ENCODE measurements at regions not wholly inside any gene's neighbourhood (a gene's known extent, or its start where the extent isn't known, plus 50 kb on each side); places are given as distances from the start of the nearest gene placed in this dataset.

- TF ChIP-seq BCL3 (IDR thresholded peaks at IDR 0.05; ENCODE audit: borderline replicate concordance, insufficient read depth, low read depth, low read length, poor library complexity, severe bottlenecking): no peak
Observed at GRCh38 chr4:17427991-17428390, 83.9 kb downstream of the QDPR start (continued).

GRCh38 chr4:17426222-17426621 lies 85.7 kb downstream of the QDPR start:
- ATAC-seq: no peak
- POLR2A ChIA-PET: no interaction called here

More at GRCh38 chr4:17426222-17426621, 85.7 kb downstream of the QDPR start:
- H2AFZ ChIP-seq (ENCODE audit: control insufficient read depth, low read depth, low read length): no peak overlapping the region
- BruUV-seq (replicated peaks): no TSS peak
- TF ChIP-seq JUNB (IDR thresholded peaks at IDR 0.05) (no peak), SPI1 (IDR thresholded peaks at IDR 0.05; ENCODE audit: borderline replicate concordance, insufficient read depth, low read depth, low read length) (no peak), E2F4 (IDR thresholded peaks at IDR 0.05; ENCODE audit: low read depth, low read length) (no peak), IKZF2 (IDR thresholded peaks at IDR 0.05) (no peak), CREB1 (IDR thresholded peaks at IDR 0.05; ENCODE audit: low read depth) (no peak), MEF2B (IDR thresholded peaks at IDR 0.05; ENCODE audit: partially characterized antibody, poor library complexity, severe bottlenecking) (no peak), GATAD2B (conservative IDR thresholded peaks at IDR 0.05; ENCODE audit: low read depth) (no peak), NFYA (IDR thresholded peaks at IDR 0.05; ENCODE audit: borderline replicate concordance, low read depth, low read length) (no peak), GABPA (IDR thresholded peaks at IDR 0.05; ENCODE audit: low read depth) (no peak)
- RAD21 ChIA-PET (ENCODE audit: unreplicated experiment): no interaction called here
- H3K79me2 ChIP-seq (ENCODE audit: control insufficient read depth, insufficient read depth, low read length): no peaks in the 10 kb centered on the region
- H3K4me1 ChIP-seq (ENCODE audit: control insufficient read depth, insufficient read depth, low read length): no peaks in the 10 kb centered on the region
- no peaks in the 10 kb centered on the region for H3K27me3 ChIP-seq (replicated peaks in 1 of 2; ENCODE audit: control insufficient read depth in 2 of 2, insufficient read depth in 2 of 2, low read length in 1 of 2)
- CTCF ChIA-PET: interaction anchor here (0.7 to 1.1 kb wide), 3 partner anchors 59 to 1169 kb away, joined by 3 read pairs; no protein-coding TSS in a partner anchor
- no peak overlapping the region for H3K4me3 ChIP-seq
- no peaks in the 10 kb centered on the region for H4K20me1 ChIP-seq (ENCODE audit: control insufficient read depth, insufficient read depth)
- H3K36me3 ChIP-seq (ENCODE audit: control insufficient read depth in 2 of 2, insufficient read depth in 2 of 2, low read length in 1 of 2): no peaks in the 10 kb centered on the region
- DNase-seq (ENCODE audit: low read depth, low spot score): no peak
- SMC1A ChIA-PET (ENCODE audit: uncharacterized antibody, unreplicated experiment): interaction anchor here (0.6 to 1.1 kb wide), 2 partner anchors 87 to 371 kb away, joined by 3 read pairs; no protein-coding TSS in a partner anchor
- no peak overlapping the region for H3K9ac ChIP-seq (ENCODE audit: control insufficient read depth, insufficient read depth, low read length)
- no peak for FAIRE-seq
- no peaks in the 10 kb centered on the region for H3K9me3 ChIP-seq (replicated peaks; ENCODE audit: control insufficient read depth, insufficient read depth, low read length)
- no peak overlapping the region for H3K27ac ChIP-seq (ENCODE audit: control insufficient read depth, insufficient read depth)
- H3K4me2 ChIP-seq (ENCODE audit: control insufficient read depth, insufficient read depth): no peak overlapping the region
- WGBS (ENCODE audit: insufficient coverage, insufficient replicate concordance, low lambda C conversion rate, missing lambda C conversion rate): 40% methylated on average over 5 of the region's 5 CpGs
- in situ Hi-C loops (cut with MboI): no loop called here
- intact Hi-C loops (cut with micrococcal nuclease; ENCODE audit: unreplicated experiment): no loop called here
